ENCODE measurements at regions not wholly inside any gene's neighbourhood (a gene's known extent, or its start where the extent isn't known, plus 50 kb on each side); places are given as distances from the start of the nearest gene placed in this dataset.

- H3K4me1 ChIP-seq (ENCODE audit: insufficient read depth), result peaks cover 2% of the 10 kb centered on the region
- H3K36me3 ChIP-seq, result no peaks in the 10 kb centered on the region
- TF ChIP-seq CTCF (IDR thresholded peaks at IDR 0.05) (no peak), POLR2A (IDR thresholded peaks at IDR 0.05) (no peak), EP300 (IDR thresholded peaks at IDR 0.05) (no peak)
- no peak for DNase-seq
- no peak overlapping the region for H3K27ac ChIP-seq
- no peak overlapping the region for H3K4me3 ChIP-seq
- peaks cover 0 to 6% of the 10 kb centered on the region in 2 donors for H3K9me3 ChIP-seq
- intact Hi-C loops (cut with DNase I), result no loop called here
- H3K27me3 ChIP-seq, result no peaks in the 10 kb centered on the region
- 87 to 92% (median 89%) methylated on average over 1 of the region's 1 CpG for WGBS, 3 donors
Measured at GRCh38 chr4:124913237-124913636, 200.7 kb upstream of the ANKRD50 start.

GRCh38 chr4:124910327-124910726 is 197.8 kb upstream of the ANKRD50 start:
- intact Hi-C loops (cut with DNase I), result no loop called here
- Histone ChIP-seq H3K36me3 (no peaks in the 10 kb centered on the region), H3K4me1 (ENCODE audit: insufficient read depth) (no peaks in the 10 kb centered on the region), H3K27me3 (no peaks in the 10 kb centered on the region), H3K4me3 (no peak overlapping the region), H3K27ac (no peak overlapping the region), H3K9me3 (peaks cover 0 to 6% of the 10 kb centered on the region in 2 donors)
- DNase-seq, result no peak
- TF ChIP-seq POLR2A (IDR thresholded peaks at IDR 0.05) (no peak), EP300 (IDR thresholded peaks at IDR 0.05) (no peak), CTCF (IDR thresholded peaks at IDR 0.05) (no peak)

GRCh38 chr4:124907881-124908280 is 195.3 kb upstream of the ANKRD50 start:
- WGBS, 3 donors, result 41 to 52% (median 41%) methylated on average over 3 of the region's 3 CpGs

GRCh38 chr4:124905441-124905840 is 192.9 kb upstream of the ANKRD50 start:
- TF ChIP-seq POLR2A (IDR thresholded peaks at IDR 0.05), result no peak
- TF ChIP-seq EP300 (IDR thresholded peaks at IDR 0.05), result no peak
- TF ChIP-seq CTCF (IDR thresholded peaks at IDR 0.05), result no peak
- no peak overlapping the region for H3K27ac ChIP-seq
- WGBS, 3 donors, result 56 to 72% (median 64%) methylated on average over 4 of the region's 4 CpGs
- H3K9me3 ChIP-seq, result no peaks in the 10 kb centered on the region
- peaks cover 2% of the 10 kb centered on the region for H3K4me1 ChIP-seq (ENCODE audit: insufficient read depth)
- intact Hi-C loops (cut with DNase I), result no loop called here
- no peaks in the 10 kb centered on the region for H3K36me3 ChIP-seq
- no peak for DNase-seq
- H3K4me3 ChIP-seq, result no peak overlapping the region
- no peaks in the 10 kb centered on the region for H3K27me3 ChIP-seq

More at GRCh38 chr4:124907881-124908280, 195.3 kb upstream of the ANKRD50 start:
- H3K36me3 ChIP-seq, result no peaks in the 10 kb centered on the region
- DNase-seq, result no peak
- no peak overlapping the region for H3K27ac ChIP-seq
- no peak for TF ChIP-seq CTCF (IDR thresholded peaks at IDR 0.05)
- no peak for TF ChIP-seq EP300 (IDR thresholded peaks at IDR 0.05)
- no peak for TF ChIP-seq POLR2A (IDR thresholded peaks at IDR 0.05)
- no peaks in the 10 kb centered on the region for H3K9me3 ChIP-seq
- peaks cover 2% of the 10 kb centered on the region for H3K4me1 ChIP-seq (ENCODE audit: insufficient read depth)
- no peak overlapping the region for H3K4me3 ChIP-seq
- no peaks in the 10 kb centered on the region for H3K27me3 ChIP-seq
- intact Hi-C loops (cut with DNase I), result no loop called here
